Effector memory CD4-positive, alpha-beta T cell (primary cell): ENCODE measurements at regions not wholly inside any gene's neighbourhood (a gene's known extent, or its start where the extent isn't known, plus 50 kb on each side); places are given as distances from the start of the nearest gene placed in this dataset.

Experiments used
- DNase-seq, 3 donors: peaks; one replicate each; pipeline ENCODE4 v3.0.0-alpha.2; 2020
- H3K27ac ChIP-seq: 2 replicates; pipeline ENCODE4 v1.7.0; 2013; ENCODE audit warnings: mild to moderate bottlenecking, low read length, moderate library complexity; ENCODE audit not compliant: insufficient read depth, poor library complexity, severe bottlenecking
- H3K27me3 ChIP-seq: replicated peaks from 2 replicates; pipeline ENCODE4 v1.7.0; 2013; ENCODE audit warnings: mild to moderate bottlenecking, low read length; ENCODE audit not compliant: insufficient read depth, control insufficient read depth, poor library complexity, severe bottlenecking
- H3K36me3 ChIP-seq: 2 replicates; pipeline ENCODE4 v1.7.0; 2013; ENCODE audit warnings: mild to moderate bottlenecking, low read length, moderate library complexity; ENCODE audit not compliant: control insufficient read depth, insufficient read depth
- H3K4me1 ChIP-seq: 2 replicates; pipeline ENCODE4 v1.7.0; 2013; ENCODE audit warnings: low read length, mild to moderate bottlenecking; ENCODE audit not compliant: control insufficient read depth, insufficient read depth, poor library complexity, severe bottlenecking
- H3K4me3 ChIP-seq: 2 replicates; pipeline ENCODE4 v1.7.0; 2013; ENCODE audit warnings: low read length, low read depth, mild to moderate bottlenecking; ENCODE audit not compliant: insufficient read depth, poor library complexity, severe bottlenecking
- H3K9me3 ChIP-seq: 2 replicates; pipeline ENCODE4 v1.7.0; 2013; ENCODE audit warnings: mild to moderate bottlenecking, low read length, moderate library complexity; ENCODE audit not compliant: control insufficient read depth

- DNase-seq, result no peak
- no peak overlapping the region for H3K27ac ChIP-seq
- no peaks in the 10 kb centered on the region for H3K36me3 ChIP-seq
- H3K27me3 ChIP-seq, result no peaks in the 10 kb centered on the region
- no peak overlapping the region for H3K4me3 ChIP-seq
- H3K9me3 ChIP-seq, result no peaks in the 10 kb centered on the region
- no peaks in the 10 kb centered on the region for H3K4me1 ChIP-seq
Observed at GRCh38 chr2:19677825-19678518, 223.8 kb downstream of the TTC32 start.

- no peaks in the 10 kb centered on the region for H3K9me3 ChIP-seq
Observed at GRCh38 chr2:19677215-19677777, 224.5 kb downstream of the TTC32 start.

GRCh38 chr2:19676770-19677169 lies 225.0 kb downstream of the TTC32 start:
- Histone ChIP-seq H3K27ac (no peak overlapping the region), H3K9me3 (no peaks in the 10 kb centered on the region), H3K4me3 (no peak overlapping the region), H3K4me1 (no peaks in the 10 kb centered on the region), H3K36me3 (no peaks in the 10 kb centered on the region), H3K27me3 (no peaks in the 10 kb centered on the region)
- DNase-seq, result no peak

More at GRCh38 chr2:19677215-19677777, 224.5 kb downstream of the TTC32 start:
- Histone ChIP-seq H3K4me3 (no peak overlapping the region), H3K36me3 (no peaks in the 10 kb centered on the region), H3K27me3 (no peaks in the 10 kb centered on the region), H3K27ac (no peak overlapping the region), H3K4me1 (no peaks in the 10 kb centered on the region)
- no peak for DNase-seq

GRCh38 chr2:19675856-19676460 lies 225.8 kb downstream of the TTC32 start:
- DNase-seq, result no peak
- Histone ChIP-seq H3K27ac (no peak overlapping the region), H3K27me3 (no peaks in the 10 kb centered on the region), H3K36me3 (no peaks in the 10 kb centered on the region), H3K4me3 (no peak overlapping the region), H3K9me3 (no peaks in the 10 kb centered on the region), H3K4me1 (no peaks in the 10 kb centered on the region)

- no peaks in the 10 kb centered on the region for H3K9me3 ChIP-seq
- no peak overlapping the region for H3K4me3 ChIP-seq
- H3K4me1 ChIP-seq, result no peaks in the 10 kb centered on the region
- DNase-seq, result no peak
- no peaks in the 10 kb centered on the region for H3K27me3 ChIP-seq
- no peak overlapping the region for H3K27ac ChIP-seq
- no peaks in the 10 kb centered on the region for H3K36me3 ChIP-seq
Observed at GRCh38 chr2:19675003-19675629, 226.7 kb downstream of the TTC32 start.

GRCh38 chr2:19674051-19675002 lies 227.5 kb downstream of the TTC32 start:
- no peak for DNase-seq
- Histone ChIP-seq H3K4me1 (no peaks in the 10 kb centered on the region), H3K9me3 (no peaks in the 10 kb centered on the region), H3K4me3 (no peak overlapping the region), H3K36me3 (no peaks in the 10 kb centered on the region), H3K27me3 (no peaks in the 10 kb centered on the region), H3K27ac (no peak overlapping the region)

GRCh38 chr2:19673213-19673791 lies 228.5 kb downstream of the TTC32 start:
- H3K4me1 ChIP-seq, result no peaks in the 10 kb centered on the region
- H3K36me3 ChIP-seq, result no peaks in the 10 kb centered on the region
- no peak overlapping the region for H3K27ac ChIP-seq
- H3K9me3 ChIP-seq, result no peaks in the 10 kb centered on the region
- DNase-seq, result no peak
- H3K4me3 ChIP-seq, result no peak overlapping the region
- no peaks in the 10 kb centered on the region for H3K27me3 ChIP-seq

- Histone ChIP-seq H3K4me1 (no peaks in the 10 kb centered on the region), H3K4me3 (no peak overlapping the region), H3K36me3 (no peaks in the 10 kb centered on the region), H3K27me3 (no peaks in the 10 kb centered on the region), H3K27ac (no peak overlapping the region), H3K9me3 (no peaks in the 10 kb centered on the region)
- no peak for DNase-seq
Observed at GRCh38 chr2:19671916-19672315, 229.9 kb downstream of the TTC32 start.

- Histone ChIP-seq H3K4me1 (no peaks in the 10 kb centered on the region), H3K27ac (no peak overlapping the region)
Observed at GRCh38 chr2:19671311-19671710, 230.5 kb downstream of the TTC32 start.

More at GRCh38 chr2:19671311-19671710, 230.5 kb downstream of the TTC32 start:
- Histone ChIP-seq H3K4me3 (no peak overlapping the region), H3K36me3 (no peaks in the 10 kb centered on the region), H3K27me3 (no peaks in the 10 kb centered on the region), H3K9me3 (no peaks in the 10 kb centered on the region)
- no peak for DNase-seq
